ENCODE measurements at regions not wholly inside any gene's neighbourhood (a gene's known extent, or its start where the extent isn't known, plus 50 kb on each side); places are given as distances from the start of the nearest gene placed in this dataset.

DNA sequence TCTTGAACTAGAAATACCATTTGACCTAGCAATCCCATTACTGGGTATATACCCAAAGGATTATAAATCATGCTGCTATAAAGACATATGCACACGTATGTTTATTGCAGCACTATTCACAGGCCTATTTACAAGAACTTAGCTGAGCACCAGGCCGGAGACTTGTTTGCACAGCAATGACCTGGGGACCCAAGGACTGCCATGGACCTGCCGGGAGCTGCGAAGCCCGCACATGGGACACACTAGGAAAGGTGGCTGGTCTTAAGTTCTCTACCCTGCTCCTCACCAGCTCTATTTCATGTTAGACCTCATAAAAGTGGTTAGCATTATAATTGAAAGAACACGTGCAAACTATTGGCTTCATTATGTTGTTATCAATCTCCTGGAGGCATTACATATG is 70.4 kb upstream of the CST7 start:
- H3K27me3 ChIP-seq (ENCODE audit: control insufficient read depth in 2 of 2, insufficient read depth in 2 of 2, low read length in 2 of 2), result no peaks in the 10 kb centered on the region
- H2AFZ ChIP-seq (ENCODE audit: insufficient read depth, low read depth, low read length, poor library complexity, severe bottlenecking), result no peak overlapping the region
- H3K9me3 ChIP-seq (replicated peaks in 1 of 2; ENCODE audit: control insufficient read depth in 1 of 2, insufficient read depth in 1 of 2, low read length in 2 of 2), result no peaks in the 10 kb centered on the region
- no peak for DNase-seq
- peaks cover 0 to 7% (median 3%) of the 10 kb centered on the region in 7 donors for H3K9me3 Mint-ChIP-seq
- no peak overlapping the region for H3K9ac ChIP-seq (ENCODE audit: insufficient read depth, low read length, poor library complexity, severe bottlenecking)
- no peak overlapping the region for H3K27ac ChIP-seq (ENCODE audit: low read depth in 1 of 2, low read length in 2 of 2)
- H3K4me3 ChIP-seq (replicated peaks in 1 of 3; ENCODE audit: low read depth in 2 of 3, low read length in 3 of 3), result no peak overlapping the region
- peaks cover 2% of the 10 kb centered on the region for H3K4me1 Mint-ChIP-seq
- H3K27ac Mint-ChIP-seq, result no peak overlapping the region
- H3K36me3 ChIP-seq (replicated peaks in 1 of 2; ENCODE audit: control insufficient read depth in 1 of 2, insufficient read depth in 2 of 2, low read length in 2 of 2), result no peaks in the 10 kb centered on the region
- H3K79me2 ChIP-seq (ENCODE audit: insufficient read depth, low read length), result no peaks in the 10 kb centered on the region
- no peaks in the 10 kb centered on the region for H3K27me3 Mint-ChIP-seq (ENCODE audit: low read depth in 3 of 3)
- intact Hi-C loops (cut with micrococcal nuclease), result no loop called here
- TF ChIP-seq, protein P1, sequence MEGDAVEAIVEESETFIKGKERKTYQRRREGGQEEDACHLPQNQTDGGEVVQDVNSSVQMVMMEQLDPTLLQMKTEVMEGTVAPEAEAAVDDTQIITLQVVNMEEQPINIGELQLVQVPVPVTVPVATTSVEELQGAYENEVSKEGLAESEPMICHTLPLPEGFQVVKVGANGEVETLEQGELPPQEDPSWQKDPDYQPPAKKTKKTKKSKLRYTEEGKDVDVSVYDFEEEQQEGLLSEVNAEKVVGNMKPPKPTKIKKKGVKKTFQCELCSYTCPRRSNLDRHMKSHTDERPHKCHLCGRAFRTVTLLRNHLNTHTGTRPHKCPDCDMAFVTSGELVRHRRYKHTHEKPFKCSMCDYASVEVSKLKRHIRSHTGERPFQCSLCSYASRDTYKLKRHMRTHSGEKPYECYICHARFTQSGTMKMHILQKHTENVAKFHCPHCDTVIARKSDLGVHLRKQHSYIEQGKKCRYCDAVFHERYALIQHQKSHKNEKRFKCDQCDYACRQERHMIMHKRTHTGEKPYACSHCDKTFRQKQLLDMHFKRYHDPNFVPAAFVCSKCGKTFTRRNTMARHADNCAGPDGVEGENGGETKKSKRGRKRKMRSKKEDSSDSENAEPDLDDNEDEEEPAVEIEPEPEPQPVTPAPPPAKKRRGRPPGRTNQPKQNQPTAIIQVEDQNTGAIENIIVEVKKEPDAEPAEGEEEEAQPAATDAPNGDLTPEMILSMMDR (IDR thresholded peaks at IDR 0.05), result no peak
- H3K36me3 Mint-ChIP-seq, result no peaks in the 10 kb centered on the region
- H4K20me1 ChIP-seq (ENCODE audit: insufficient read depth, low read length), result no peaks in the 10 kb centered on the region
- no peak overlapping the region for H3K4me3 Mint-ChIP-seq
- H3K4me2 ChIP-seq (replicated peaks; ENCODE audit: extremely low read depth, low read length, poor library complexity, severe bottlenecking), result no peak overlapping the region
- 86% methylated on average over 1 of the region's 6 CpGs for WGBS (ENCODE audit: insufficient coverage)
- H3K4me1 ChIP-seq (ENCODE audit: control insufficient read depth in 1 of 2, insufficient read depth in 2 of 2, low read length in 2 of 2), result no peaks in the 10 kb centered on the region

DNA sequence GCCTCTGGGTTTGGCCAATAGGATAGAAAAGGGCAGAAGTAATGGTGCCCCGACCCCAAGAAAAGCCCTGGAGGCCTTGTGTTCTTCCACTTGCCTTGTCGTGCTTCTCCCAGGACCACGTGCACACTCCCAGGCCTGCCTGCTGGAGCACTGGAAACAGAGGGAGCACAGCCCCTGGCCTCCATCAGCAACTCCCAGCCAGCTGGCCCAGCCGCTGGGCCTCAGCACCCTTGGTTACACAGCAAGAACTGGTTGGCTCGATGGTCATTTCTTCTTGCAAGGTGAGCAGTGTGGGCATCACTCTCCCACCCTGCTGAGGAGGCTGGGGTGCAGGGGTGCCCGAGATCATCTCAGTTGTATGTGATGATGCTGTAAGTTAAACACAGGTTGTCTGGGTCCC is 69.2 kb upstream of the CST7 start:
- TF ChIP-seq, protein P1 (IDR thresholded peaks at IDR 0.05), result no peak
- Mint-ChIP-seq H3K36me3 (no peaks in the 10 kb centered on the region), H3K27ac (no peak overlapping the region), H3K4me3 (no peak overlapping the region), H3K4me1 (no peaks in the 10 kb centered on the region), H3K27me3 (ENCODE audit: low read depth in 3 of 3) (no peaks in the 10 kb centered on the region), H3K9me3 (peaks cover 0 to 8% (median 3%) of the 10 kb centered on the region in 7 donors)
- H3K36me3 ChIP-seq (replicated peaks in 1 of 2; ENCODE audit: control insufficient read depth in 1 of 2, insufficient read depth in 2 of 2, low read length in 2 of 2), result no peaks in the 10 kb centered on the region
- H3K27me3 ChIP-seq (ENCODE audit: control insufficient read depth in 2 of 2, insufficient read depth in 2 of 2, low read length in 2 of 2), result no peaks in the 10 kb centered on the region
- no peak overlapping the region for H3K4me3 ChIP-seq (replicated peaks in 1 of 3; ENCODE audit: low read depth in 2 of 3, low read length in 3 of 3)
- no peak overlapping the region for H3K27ac ChIP-seq (ENCODE audit: low read depth in 1 of 2, low read length in 2 of 2)
- H3K79me2 ChIP-seq (ENCODE audit: insufficient read depth, low read length), result no peaks in the 10 kb centered on the region
- no peak overlapping the region for H2AFZ ChIP-seq (ENCODE audit: insufficient read depth, low read depth, low read length, poor library complexity, severe bottlenecking)
- no peaks in the 10 kb centered on the region for H4K20me1 ChIP-seq (ENCODE audit: insufficient read depth, low read length)
- H3K9me3 ChIP-seq (replicated peaks in 1 of 2; ENCODE audit: control insufficient read depth in 1 of 2, insufficient read depth in 1 of 2, low read length in 2 of 2), result no peaks in the 10 kb centered on the region
- H3K4me2 ChIP-seq (replicated peaks; ENCODE audit: extremely low read depth, low read length, poor library complexity, severe bottlenecking), result no peak overlapping the region
- WGBS (ENCODE audit: insufficient coverage), result 100% methylated on average over 5 of the region's 6 CpGs
- DNase-seq, result no peak
- H3K4me1 ChIP-seq (ENCODE audit: control insufficient read depth in 1 of 2, insufficient read depth in 2 of 2, low read length in 2 of 2), result no peaks in the 10 kb centered on the region
- no peak overlapping the region for H3K9ac ChIP-seq (ENCODE audit: insufficient read depth, low read length, poor library complexity, severe bottlenecking)
- intact Hi-C loops (cut with micrococcal nuclease), result no loop called here

Measured in CD14-positive monocyte (primary cell).